ENCODE measurements at regions not wholly inside any gene's neighbourhood (a gene's known extent, or its start where the extent isn't known, plus 50 kb on each side); places are given as distances from the start of the nearest gene placed in this dataset.

GRCh38 chr11:34830648-34831047 lies 85.5 kb downstream of the APIP start:
- Histone ChIP-seq H3K27me3 (replicated peaks) (no peaks in the 10 kb centered on the region), H3K4me3 (ENCODE audit: low read depth, low read length) (no peak overlapping the region), H3K27ac (no peak overlapping the region), H3K36me3 (replicated peaks) (no peaks in the 10 kb centered on the region)
- no peak for DNase-seq
- in situ Hi-C loops (cut with HindIII; ENCODE audit: low pct_ligation_motif_present, low sequenced_read_pairs): no loop called here
- TF ChIP-seq, protein P1, sequence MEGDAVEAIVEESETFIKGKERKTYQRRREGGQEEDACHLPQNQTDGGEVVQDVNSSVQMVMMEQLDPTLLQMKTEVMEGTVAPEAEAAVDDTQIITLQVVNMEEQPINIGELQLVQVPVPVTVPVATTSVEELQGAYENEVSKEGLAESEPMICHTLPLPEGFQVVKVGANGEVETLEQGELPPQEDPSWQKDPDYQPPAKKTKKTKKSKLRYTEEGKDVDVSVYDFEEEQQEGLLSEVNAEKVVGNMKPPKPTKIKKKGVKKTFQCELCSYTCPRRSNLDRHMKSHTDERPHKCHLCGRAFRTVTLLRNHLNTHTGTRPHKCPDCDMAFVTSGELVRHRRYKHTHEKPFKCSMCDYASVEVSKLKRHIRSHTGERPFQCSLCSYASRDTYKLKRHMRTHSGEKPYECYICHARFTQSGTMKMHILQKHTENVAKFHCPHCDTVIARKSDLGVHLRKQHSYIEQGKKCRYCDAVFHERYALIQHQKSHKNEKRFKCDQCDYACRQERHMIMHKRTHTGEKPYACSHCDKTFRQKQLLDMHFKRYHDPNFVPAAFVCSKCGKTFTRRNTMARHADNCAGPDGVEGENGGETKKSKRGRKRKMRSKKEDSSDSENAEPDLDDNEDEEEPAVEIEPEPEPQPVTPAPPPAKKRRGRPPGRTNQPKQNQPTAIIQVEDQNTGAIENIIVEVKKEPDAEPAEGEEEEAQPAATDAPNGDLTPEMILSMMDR (IDR thresholded peaks at IDR 0.05; ENCODE audit: low read depth, low read length, missing control alignments): no peak

DNA sequence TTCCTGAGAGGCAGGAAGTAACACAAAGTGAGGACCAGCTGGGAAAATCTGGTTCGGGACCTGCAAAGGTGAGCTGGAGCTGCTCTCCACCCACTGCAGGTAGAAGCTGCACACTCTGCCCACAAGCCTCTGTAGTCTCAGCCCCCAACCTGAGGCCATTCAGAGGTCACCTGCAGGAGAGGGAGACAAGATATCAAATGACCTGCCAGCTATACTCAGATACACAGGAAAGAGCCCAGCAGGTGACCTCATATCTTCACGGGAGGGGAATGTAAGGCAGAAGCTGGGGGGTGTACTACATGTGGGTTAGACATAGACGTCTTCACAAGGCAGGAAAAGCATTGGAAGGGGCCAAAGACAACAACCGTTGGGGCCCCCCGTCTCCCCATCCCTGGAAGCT lies 86.1 kb downstream of the APIP start:
- no peak for DNase-seq
- in situ Hi-C loops (cut with HindIII; ENCODE audit: low pct_ligation_motif_present, low sequenced_read_pairs): no loop called here
- TF ChIP-seq, protein P1 (IDR thresholded peaks at IDR 0.05; ENCODE audit: low read depth, low read length, missing control alignments): no peak
- no peaks in the 10 kb centered on the region for H3K27me3 ChIP-seq (replicated peaks)
- no peak overlapping the region for H3K4me3 ChIP-seq (ENCODE audit: low read depth, low read length)
- no peak overlapping the region for H3K27ac ChIP-seq
- no peaks in the 10 kb centered on the region for H3K36me3 ChIP-seq (replicated peaks)

GRCh38 chr11:34827228-34827627 lies 89.0 kb downstream of the APIP start:
- H3K36me3 ChIP-seq (replicated peaks): no peaks in the 10 kb centered on the region
- TF ChIP-seq, protein P1 (IDR thresholded peaks at IDR 0.05; ENCODE audit: low read depth, low read length, missing control alignments): no peak
- H3K27me3 ChIP-seq (replicated peaks): no peaks in the 10 kb centered on the region
- H3K27ac ChIP-seq: no peak overlapping the region
- in situ Hi-C loops (cut with HindIII; ENCODE audit: low pct_ligation_motif_present, low sequenced_read_pairs): no loop called here
- DNase-seq: no peak
- H3K4me3 ChIP-seq (ENCODE audit: low read depth, low read length): no peak overlapping the region

DNA sequence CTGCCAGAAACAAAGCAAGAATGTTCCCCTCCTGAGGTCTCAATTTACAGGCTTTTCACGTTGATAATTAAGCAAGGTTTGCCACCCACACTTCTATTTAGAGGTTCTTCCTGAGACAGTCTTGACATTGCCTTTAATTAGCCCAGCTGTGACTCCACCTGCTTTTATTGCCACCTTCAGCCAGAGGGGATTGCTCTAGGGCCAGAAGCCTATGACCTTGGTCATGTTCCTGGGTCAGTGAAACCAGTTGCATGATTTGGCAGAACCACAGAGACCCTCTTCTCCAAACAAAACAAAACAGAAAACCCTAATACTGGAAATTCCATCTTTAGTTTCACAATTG lies 89.8 kb downstream of the APIP start:
- TF ChIP-seq, protein P1 (IDR thresholded peaks at IDR 0.05; ENCODE audit: low read depth, low read length, missing control alignments): no peak
- no peak overlapping the region for H3K4me3 ChIP-seq (ENCODE audit: low read depth, low read length)
- no peaks in the 10 kb centered on the region for H3K36me3 ChIP-seq (replicated peaks)
- no peak overlapping the region for H3K27ac ChIP-seq
- H3K27me3 ChIP-seq (replicated peaks): no peaks in the 10 kb centered on the region
- DNase-seq: no peak
- in situ Hi-C loops (cut with HindIII; ENCODE audit: low pct_ligation_motif_present, low sequenced_read_pairs): no loop called here

DNA sequence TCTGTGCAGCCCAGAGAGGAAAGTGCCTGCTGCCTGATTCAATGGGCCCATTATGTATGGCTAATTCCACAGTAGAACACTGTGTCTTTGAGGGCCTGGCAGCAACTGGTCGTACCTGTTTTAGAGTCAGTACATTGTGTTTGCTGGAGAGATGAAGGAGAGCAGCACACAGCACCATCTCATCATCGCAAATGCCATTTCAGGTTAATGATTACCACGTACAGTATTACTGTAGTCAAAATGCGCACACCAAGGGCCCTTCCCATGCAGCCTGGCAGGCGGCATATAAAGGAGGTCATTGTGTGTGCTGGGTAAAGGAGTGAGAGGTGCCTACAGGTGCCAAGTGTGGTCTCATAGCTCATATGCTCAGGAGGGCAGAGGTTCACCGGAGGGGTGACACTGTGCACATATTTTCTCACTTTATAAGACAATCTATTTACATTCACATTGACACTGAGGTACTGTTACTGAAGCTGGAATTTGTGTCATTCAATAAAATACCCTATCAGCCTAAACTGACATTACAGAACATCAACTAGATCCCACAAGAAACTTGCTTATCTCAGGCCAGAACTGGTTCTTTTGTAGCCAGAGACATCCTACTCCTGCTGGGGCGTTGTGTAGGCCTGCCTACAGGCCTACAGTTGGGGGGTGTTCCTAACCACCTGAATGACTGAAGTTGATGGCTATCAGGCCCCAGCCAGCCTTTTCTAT lies 90.4 kb downstream of the APIP start:
- Histone ChIP-seq H3K27ac (no peak overlapping the region), H3K4me3 (ENCODE audit: low read depth, low read length) (no peak overlapping the region), H3K36me3 (replicated peaks) (no peaks in the 10 kb centered on the region), H3K27me3 (replicated peaks) (no peaks in the 10 kb centered on the region)
- DNase-seq: no peak
- in situ Hi-C loops (cut with HindIII; ENCODE audit: low pct_ligation_motif_present, low sequenced_read_pairs): no loop called here
- TF ChIP-seq, protein P1 (IDR thresholded peaks at IDR 0.05; ENCODE audit: low read depth, low read length, missing control alignments): no peak

GRCh38 chr11:34825315-34825669 lies 90.9 kb downstream of the APIP start:
- DNase-seq: no peak
- Histone ChIP-seq H3K27me3 (replicated peaks) (no peaks in the 10 kb centered on the region), H3K36me3 (replicated peaks) (no peaks in the 10 kb centered on the region), H3K27ac (no peak overlapping the region), H3K4me3 (ENCODE audit: low read depth, low read length) (no peak overlapping the region)
- TF ChIP-seq, protein P1 (IDR thresholded peaks at IDR 0.05; ENCODE audit: low read depth, low read length, missing control alignments): no peak
- in situ Hi-C loops (cut with HindIII; ENCODE audit: low pct_ligation_motif_present, low sequenced_read_pairs): no loop called here

Data from brain microvascular endothelial cell (primary cell).